HepG2 (cell line): ENCODE measurements at regions not wholly inside any gene's neighbourhood (a gene's known extent, or its start where the extent isn't known, plus 50 kb on each side); places are given as distances from the start of the nearest gene placed in this dataset.

Experiments
- ATAC-seq: fragments of 200-7000 bp; cut with Tn5 transposase; 3 replicates; pipeline ENCODE4 v1.9.1; 2020; ENCODE audit warnings: mild to moderate bottlenecking, moderate library complexity
- BruUV-seq: library from RNA; stranded (reverse); fragments of 400-500 nt; replicated peaks from 2 replicates; lab custom pipeline; 2021; lab: Mats Ljungman, UMichigan
- CTCF ChIA-PET: fragments of 300-600 bp; formaldehyde crosslinking; extraction: SDS; loops from one replicate; lab custom pipeline; 2021; ENCODE audit warnings: low total read pairs, inconsistent platforms, low intra/inter-chr PET ratio; lab: Yijun Ruan, JAX
- POLR2A ChIA-PET: fragments of 350-600 bp; sonication (Branson Sonifier 250); formaldehyde crosslinking; loops from one replicate; lab custom pipeline; 2020; ENCODE audit warnings: antibody characterized with exemption, inconsistent platforms; lab: Yijun Ruan, JAX
- DNase-seq: peaks from one replicate; pipeline ENCODE4 v3.0.0-alpha.2; 2015; ENCODE audit warnings: low spot score
- FAIRE-seq: peaks from 3 replicates; lab custom pipeline; 2011; peaks lifted over from hg19 to GRCh38; lab: Jason Lieb, UNC
- H2AFZ ChIP-seq: one replicate; pipeline ENCODE4 v1.6.1; 2011; ENCODE audit warnings: low read length, inconsistent platforms
- H3K27ac ChIP-seq: fragments of 300-600 bp; 3 replicates; pipeline ENCODE4 v1.8.0; 2011; ENCODE audit warnings: mixed run types, mild to moderate bottlenecking, mixed read lengths, low read length, inconsistent platforms; ENCODE audit not compliant: insufficient read depth; ENCODE audit errors: extremely low read length
- H3K27me3 ChIP-seq, 2 experiments: fragments of 200-600 bp in 1 of 2; 2 replicates in 1 of 2; 3 replicates in 1 of 2; pipeline versions ENCODE4 v1.6.0 to v1.8.0; 2011; ENCODE audit warnings: low read length in 2 of 2, mild to moderate bottlenecking in 2 of 2, moderate library complexity in 2 of 2, inconsistent platforms in 1 of 2; ENCODE audit not compliant: insufficient read depth in 2 of 2, control insufficient read depth in 1 of 2
- H3K36me3 ChIP-seq, 2 experiments: fragments of 200-600 bp in 1 of 2; replicated peaks in 1 of 2; 2 replicates in 1 of 2; 3 replicates in 1 of 2; pipeline versions ENCODE4 v1.5.1 to v1.8.0; 2011; ENCODE audit warnings: low read length in 2 of 2, inconsistent platforms in 1 of 2; ENCODE audit not compliant: insufficient read depth in 2 of 2, control insufficient read depth in 1 of 2
- H3K4me1 ChIP-seq: 2 replicates; pipeline ENCODE4 v1.5.1; 2012; ENCODE audit warnings: low read length, inconsistent platforms; ENCODE audit not compliant: insufficient read depth
- H3K4me2 ChIP-seq: 2 replicates; pipeline ENCODE4 v1.6.0; 2011; ENCODE audit warnings: low read depth, low read length, inconsistent platforms
- H3K4me3 ChIP-seq, 3 experiments: fragments of 200-600 bp in 1 of 3; sonication (generic), shearing (Covaris generic) in 1 of 3; replicated peaks in 1 of 3; 2 replicates each; pipeline ENCODE4 v1.5.1; 2011 to 2016; ENCODE audit warnings: low read length in 3 of 3, inconsistent platforms in 2 of 3, low read depth in 2 of 3, mild to moderate bottlenecking in 2 of 3, control low read depth in 1 of 3, mixed read lengths in 1 of 3; ENCODE audit not compliant: insufficient read depth in 1 of 3
- H3K79me2 ChIP-seq: one replicate; pipeline ENCODE4 v1.6.1; 2011; ENCODE audit warnings: low read length, inconsistent platforms; ENCODE audit not compliant: insufficient read depth
- H3K9ac ChIP-seq: 2 replicates; pipeline ENCODE4 v1.6.0; 2011; ENCODE audit warnings: mild to moderate bottlenecking, low read depth, low read length, inconsistent platforms; ENCODE audit not compliant: insufficient read depth
- H3K9me3 ChIP-seq: 2 replicates; pipeline ENCODE4 v1.5.1; 2012; ENCODE audit warnings: mild to moderate bottlenecking, low read length
- H4K20me1 ChIP-seq: 2 replicates; pipeline ENCODE4 v1.6.0; 2011; ENCODE audit warnings: inconsistent platforms, mild to moderate bottlenecking, low read length, moderate library complexity; ENCODE audit not compliant: insufficient read depth
- ATRX ChIP-seq: sonication (generic); formaldehyde crosslinking; IDR thresholded peaks from 2 replicates; pipeline ENCODE4 v1.4.0; 2020; ENCODE audit warnings: missing genetic modification reagents, borderline replicate concordance
- DPF2 ChIP-seq: sonication (generic); formaldehyde crosslinking; IDR thresholded peaks from 2 replicates; pipeline ENCODE4 v1.4.0; 2020; ENCODE audit warnings: mild to moderate bottlenecking, low read depth, missing genetic modification reagents, borderline replicate concordance
- ESRRA ChIP-seq: sonication (generic); formaldehyde crosslinking; IDR thresholded peaks from 2 replicates; pipeline ENCODE4 v1.5.1; 2020; ENCODE audit warnings: mild to moderate bottlenecking, low read depth, missing genetic modification reagents
- FOXC1 ChIP-seq: sonication (generic); formaldehyde crosslinking; IDR thresholded peaks from 2 replicates; pipeline ENCODE4 v1.8.0; 2022; ENCODE audit warnings: mild to moderate bottlenecking, missing genetic modification reagents, borderline replicate concordance
- JARID2 ChIP-seq: sonication (generic); formaldehyde crosslinking; IDR thresholded peaks from 2 replicates; pipeline ENCODE4 v1.8.1; 2023; ENCODE audit warnings: missing genetic modification reagents, inconsistent platforms; ENCODE audit not compliant: insufficient replicate concordance
- TRIM24 ChIP-seq: sonication (generic); formaldehyde crosslinking; IDR thresholded peaks from 2 replicates; pipeline ENCODE4 v1.8.0; 2022; ENCODE audit warnings: mild to moderate bottlenecking, missing genetic modification reagents
- ZBTB7A ChIP-seq: sonication (generic); formaldehyde crosslinking; IDR thresholded peaks from 2 replicates; pipeline ENCODE4 v1.8.0; 2022; ENCODE audit warnings: mild to moderate bottlenecking, missing genetic modification reagents
- ZKSCAN5 ChIP-seq: sonication (generic); formaldehyde crosslinking; IDR thresholded peaks from 2 replicates; pipeline ENCODE4 v1.5.1; 2020; ENCODE audit warnings: mild to moderate bottlenecking, missing genetic modification reagents
- WGBS: methylation state at CpG from one replicate; pipeline ENCODE4 v1.1.6; 2017; ENCODE audit warnings: low lambda C conversion rate; 5-methylcytosine and 5-hydroxymethylcytosine counted together
- in situ Hi-C: cut with HindIII; loops from 2 replicates; pipeline ENCODE4 v1.10.0; 2017; ENCODE audit warnings: low pct_unique_long_range_greater_than_20kb; ENCODE audit not compliant: extremely low pct_ligation_motif_present
- intact Hi-C: fragments of 100-400 bp; cut with micrococcal nuclease; formaldehyde crosslinking; loops from one replicate; pipeline ENCODE4 v1.10.0; 2022; ENCODE audit not compliant: unreplicated experiment
- TF ChIP-seq, protein P1 (sequence below): sonication (generic); formaldehyde crosslinking; IDR thresholded peaks from 2 replicates; pipeline ENCODE4 v1.4.0; 2020; ENCODE audit warnings: missing genetic modification reagents

DNA sequence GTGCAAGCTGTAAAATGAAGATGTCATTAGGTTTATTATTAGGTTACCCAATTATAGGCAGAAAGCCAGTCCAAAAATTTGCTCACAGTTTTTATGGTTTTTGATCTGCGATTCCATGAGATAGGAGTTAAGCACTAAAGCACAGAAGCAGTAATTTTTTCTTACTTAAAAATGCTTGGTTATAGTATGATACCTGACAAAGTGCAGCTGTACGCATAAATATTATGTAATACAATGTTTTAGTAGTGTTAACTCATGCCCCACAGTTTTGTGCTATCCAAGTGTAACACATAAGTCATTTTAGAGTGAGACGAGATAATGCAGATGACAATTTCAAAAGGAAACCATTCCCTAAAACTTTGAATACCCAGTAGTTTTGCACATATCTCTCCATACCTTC is 357.8 kb downstream of the TMA16 start:
- 1% methylated on average over 3 of the region's 3 CpGs for WGBS
- intact Hi-C loops = no loop called here
- Histone ChIP-seq H3K27ac (no peak overlapping the region), H2AFZ (no peak overlapping the region), H3K9me3 (no peaks in the 10 kb centered on the region), H3K9ac (no peak overlapping the region)
- no peak for FAIRE-seq
- TF ChIP-seq ZBTB7A (no peak), ESRRA (CRISPR knock-in tag) (no peak), ZKSCAN5 (CRISPR knock-in tag) (no peak), JARID2 (no peak), TRIM24 (CRISPR knock-in tag) (no peak)
- TF ChIP-seq, all 625 proteins: peak for 0
- ChIA-PET CTCF (no interaction called here), POLR2A (no interaction called here)
- Histone ChIP-seq H3K27me3 (no peaks in the 10 kb centered on the region; a peak in 1 of 5 replicates), H3K4me2 (no peak overlapping the region), H3K4me1 (no peaks in the 10 kb centered on the region), H3K79me2 (no peaks in the 10 kb centered on the region), H4K20me1 (no peaks in the 10 kb centered on the region), H3K4me3 (no peak overlapping the region), H3K36me3 (no peaks in the 10 kb centered on the region)
- in situ Hi-C loops = no loop called here
- ATAC-seq (no peak), DNase-seq (no peak)
- BruUV-seq = no TSS peak

DNA sequence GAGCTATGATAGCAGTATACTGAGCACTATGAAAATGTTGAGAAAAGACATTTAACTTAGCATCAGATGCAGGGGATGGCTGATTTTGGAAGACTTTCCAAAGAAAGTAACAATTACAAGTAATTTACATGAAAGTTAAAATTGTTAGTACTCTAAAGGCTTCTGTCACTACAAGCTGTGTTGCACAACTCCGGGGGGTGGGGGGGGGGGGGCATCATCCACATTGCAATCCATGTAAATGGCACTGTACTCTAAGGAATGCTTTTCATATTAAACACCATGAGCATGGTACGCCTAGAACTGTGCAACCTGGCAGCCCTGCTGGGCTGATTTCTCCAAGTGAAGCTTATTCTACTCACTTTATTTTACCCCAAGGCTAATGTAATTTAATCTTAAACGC is 363.4 kb downstream of the TMA16 start:
- CTCF ChIA-PET = no interaction called here
- Histone ChIP-seq H3K4me1 (no peaks in the 10 kb centered on the region), H2AFZ (no peak overlapping the region)
- in situ Hi-C loops = no loop called here
- ATAC-seq = no peak
- intact Hi-C loops = no loop called here
- TF ChIP-seq, protein P1, sequence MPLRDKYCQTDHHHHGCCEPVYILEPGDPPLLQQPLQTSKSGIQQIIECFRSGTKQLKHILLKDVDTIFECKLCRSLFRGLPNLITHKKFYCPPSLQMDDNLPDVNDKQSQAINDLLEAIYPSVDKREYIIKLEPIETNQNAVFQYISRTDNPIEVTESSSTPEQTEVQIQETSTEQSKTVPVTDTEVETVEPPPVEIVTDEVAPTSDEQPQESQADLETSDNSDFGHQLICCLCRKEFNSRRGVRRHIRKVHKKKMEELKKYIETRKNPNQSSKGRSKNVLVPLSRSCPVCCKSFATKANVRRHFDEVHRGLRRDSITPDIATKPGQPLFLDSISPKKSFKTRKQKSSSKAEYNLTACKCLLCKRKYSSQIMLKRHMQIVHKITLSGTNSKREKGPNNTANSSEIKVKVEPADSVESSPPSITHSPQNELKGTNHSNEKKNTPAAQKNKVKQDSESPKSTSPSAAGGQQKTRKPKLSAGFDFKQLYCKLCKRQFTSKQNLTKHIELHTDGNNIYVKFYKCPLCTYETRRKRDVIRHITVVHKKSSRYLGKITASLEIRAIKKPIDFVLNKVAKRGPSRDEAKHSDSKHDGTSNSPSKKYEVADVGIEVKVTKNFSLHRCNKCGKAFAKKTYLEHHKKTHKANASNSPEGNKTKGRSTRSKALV (CRISPR knock-in tag) = no peak
- no peak for TF ChIP-seq ATRX
- TF ChIP-seq FOXC1 (CRISPR knock-in tag) = no peak
- no peak for TF ChIP-seq DPF2 (CRISPR knock-in tag)
- TF ChIP-seq, all 625 proteins: peak for 0
- POLR2A ChIA-PET = no interaction called here
- 4% methylated on average over 3 of the region's 3 CpGs for WGBS
- DNase-seq = no peak
- no peak for FAIRE-seq
- H3K9ac ChIP-seq = no peak overlapping the region
- H3K36me3 ChIP-seq = no peaks in the 10 kb centered on the region
- H3K27me3 ChIP-seq = no peaks in the 10 kb centered on the region
- no TSS peak for BruUV-seq
- H3K9me3 ChIP-seq = no peaks in the 10 kb centered on the region
- no peaks in the 10 kb centered on the region for H4K20me1 ChIP-seq
- no peaks in the 10 kb centered on the region for H3K79me2 ChIP-seq
- H3K4me2 ChIP-seq = no peak overlapping the region
- H3K4me3 ChIP-seq = no peak overlapping the region
- no peak overlapping the region for H3K27ac ChIP-seq
